Suprapubic skin (tissue), 4 donors: ENCODE measurements at regions not wholly inside any gene's neighbourhood (a gene's known extent, or its start where the extent isn't known, plus 50 kb on each side); places are given as distances from the start of the nearest gene placed in this dataset.

Source experiments
- EP300 ChIP-seq: sonication (generic); formaldehyde crosslinking; IDR thresholded peaks from one replicate; pipeline ENCODE4 v1.6.1; 2017; ENCODE audit warnings: antibody characterized with exemption
- POLR2A ChIP-seq, 2 donors: fragments of 450-650 bp; IDR thresholded peaks; one replicate each; pipeline ENCODE4 v1.6.1; 2017; ENCODE audit warnings: antibody characterized with exemption in 2 of 2, mild to moderate bottlenecking in 2 of 2, moderate library complexity in 2 of 2
- POLR2AphosphoS5 ChIP-seq, 3 donors: sonication (generic); formaldehyde crosslinking; IDR thresholded peaks; one replicate each; pipeline ENCODE4 v1.6.1; 2017; ENCODE audit warnings: antibody characterized with exemption in 3 of 3
- TF ChIP-seq, protein P1 (sequence below), 2 donors: fragments of 200-600 bp in 1 of 2; fragments of 450-650 bp in 1 of 2; sonication (generic) in 1 of 2; IDR thresholded peaks; one replicate each; pipeline ENCODE4 v1.5.1; 2016 to 2019; ENCODE audit warnings: antibody characterized with exemption in 2 of 2, mild to moderate bottlenecking in 1 of 2, moderate library complexity in 1 of 2

DNA sequence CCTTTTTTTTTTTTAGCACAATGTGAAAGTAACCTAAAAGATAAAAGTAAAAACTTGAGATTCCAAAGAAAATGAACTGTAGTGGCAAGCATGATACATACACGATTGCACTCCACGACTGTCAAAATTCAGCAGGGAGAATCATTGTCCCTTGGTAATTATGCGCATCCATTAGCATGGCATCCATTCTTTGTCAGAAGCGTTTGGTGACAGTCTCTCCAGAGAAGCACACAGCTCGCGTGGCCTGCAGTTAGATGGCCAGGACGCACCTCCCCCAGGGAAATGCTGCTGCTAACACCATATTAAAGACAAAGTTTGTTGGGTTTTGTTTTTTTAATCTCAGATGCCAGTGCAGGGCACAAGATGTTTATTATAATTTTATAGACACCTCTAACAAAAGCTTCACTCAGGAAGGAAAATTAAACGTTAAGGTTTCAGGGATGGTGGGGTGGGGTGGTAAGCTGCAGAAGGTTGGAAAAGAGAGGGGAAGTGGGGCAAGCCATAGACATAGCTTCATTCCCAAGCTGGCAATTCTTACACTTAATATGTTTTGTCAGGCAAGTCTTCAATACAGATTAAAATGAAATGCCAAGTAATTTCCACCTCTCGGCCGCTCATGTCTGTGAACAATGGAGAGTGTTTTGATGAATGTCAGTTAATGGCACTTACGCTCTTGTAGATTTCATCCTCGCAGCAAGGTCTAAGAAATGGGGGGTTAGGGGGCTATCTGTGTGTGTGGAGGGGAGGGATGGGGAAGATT, 142.8 kb upstream of the TOPAZ1 start:
- TF ChIP-seq POLR2A (IDR thresholded peaks at IDR 0.05): no peak
- TF ChIP-seq, protein P1, sequence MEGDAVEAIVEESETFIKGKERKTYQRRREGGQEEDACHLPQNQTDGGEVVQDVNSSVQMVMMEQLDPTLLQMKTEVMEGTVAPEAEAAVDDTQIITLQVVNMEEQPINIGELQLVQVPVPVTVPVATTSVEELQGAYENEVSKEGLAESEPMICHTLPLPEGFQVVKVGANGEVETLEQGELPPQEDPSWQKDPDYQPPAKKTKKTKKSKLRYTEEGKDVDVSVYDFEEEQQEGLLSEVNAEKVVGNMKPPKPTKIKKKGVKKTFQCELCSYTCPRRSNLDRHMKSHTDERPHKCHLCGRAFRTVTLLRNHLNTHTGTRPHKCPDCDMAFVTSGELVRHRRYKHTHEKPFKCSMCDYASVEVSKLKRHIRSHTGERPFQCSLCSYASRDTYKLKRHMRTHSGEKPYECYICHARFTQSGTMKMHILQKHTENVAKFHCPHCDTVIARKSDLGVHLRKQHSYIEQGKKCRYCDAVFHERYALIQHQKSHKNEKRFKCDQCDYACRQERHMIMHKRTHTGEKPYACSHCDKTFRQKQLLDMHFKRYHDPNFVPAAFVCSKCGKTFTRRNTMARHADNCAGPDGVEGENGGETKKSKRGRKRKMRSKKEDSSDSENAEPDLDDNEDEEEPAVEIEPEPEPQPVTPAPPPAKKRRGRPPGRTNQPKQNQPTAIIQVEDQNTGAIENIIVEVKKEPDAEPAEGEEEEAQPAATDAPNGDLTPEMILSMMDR (IDR thresholded peaks at IDR 0.05): no peak
- TF ChIP-seq POLR2AphosphoS5 (IDR thresholded peaks at IDR 0.05): no peak
- TF ChIP-seq EP300: no peak
